Prostate gland (tissue), 2 donors: ENCODE measurements at regions not wholly inside any gene's neighbourhood (a gene's known extent, or its start where the extent isn't known, plus 50 kb on each side); places are given as distances from the start of the nearest gene placed in this dataset.
"Not testable (repeated sequence)": the region's sequence is repeated elsewhere in the genome, so short reads cannot be mapped to it uniquely, and the experiment has no call there.

Experiments used
- DNase-seq: peaks from one replicate; pipeline ENCODE4 v3.0.0-alpha.2; 2019; ENCODE audit warnings: low spot score
- H3K27ac ChIP-seq, 2 donors: fragments of 200-600 bp; sonication (generic); 2 replicates each; pipeline ENCODE4 v1.5.1; 2017 to 2019
- H3K27me3 ChIP-seq: fragments of 200-600 bp; sonication (generic); replicated peaks from 2 replicates; pipeline ENCODE4 v1.5.1; 2019; ENCODE audit not compliant: insufficient read depth
- H3K36me3 ChIP-seq, 2 donors: fragments of 200-600 bp; sonication (generic); 1 replicate in 1 of 2; 2 replicates in 1 of 2; pipeline versions ENCODE4 v1.5.1 to v1.8.1; 2017 to 2019
- H3K4me1 ChIP-seq: fragments of 200-600 bp; sonication (generic); replicated peaks from 2 replicates; pipeline ENCODE4 v1.5.1; 2019
- H3K4me3 ChIP-seq, 2 donors: fragments of 200-600 bp; sonication (generic); 2 replicates each; pipeline ENCODE4 v1.5.1; 2017 to 2019
- H3K9me3 ChIP-seq: fragments of 200-600 bp; sonication (generic); 2 replicates; pipeline ENCODE4 v1.5.1; 2017
- WGBS: methylation state at CpG from one replicate; pipeline ENCODE4 v1.1.5; 2018; 5-methylcytosine and 5-hydroxymethylcytosine counted together
- intact Hi-C: fragments of 100-400 bp; cut with DNase I; formaldehyde crosslinking; loops from one replicate; pipeline ENCODE4 v1.14.2; 2022

DNA sequence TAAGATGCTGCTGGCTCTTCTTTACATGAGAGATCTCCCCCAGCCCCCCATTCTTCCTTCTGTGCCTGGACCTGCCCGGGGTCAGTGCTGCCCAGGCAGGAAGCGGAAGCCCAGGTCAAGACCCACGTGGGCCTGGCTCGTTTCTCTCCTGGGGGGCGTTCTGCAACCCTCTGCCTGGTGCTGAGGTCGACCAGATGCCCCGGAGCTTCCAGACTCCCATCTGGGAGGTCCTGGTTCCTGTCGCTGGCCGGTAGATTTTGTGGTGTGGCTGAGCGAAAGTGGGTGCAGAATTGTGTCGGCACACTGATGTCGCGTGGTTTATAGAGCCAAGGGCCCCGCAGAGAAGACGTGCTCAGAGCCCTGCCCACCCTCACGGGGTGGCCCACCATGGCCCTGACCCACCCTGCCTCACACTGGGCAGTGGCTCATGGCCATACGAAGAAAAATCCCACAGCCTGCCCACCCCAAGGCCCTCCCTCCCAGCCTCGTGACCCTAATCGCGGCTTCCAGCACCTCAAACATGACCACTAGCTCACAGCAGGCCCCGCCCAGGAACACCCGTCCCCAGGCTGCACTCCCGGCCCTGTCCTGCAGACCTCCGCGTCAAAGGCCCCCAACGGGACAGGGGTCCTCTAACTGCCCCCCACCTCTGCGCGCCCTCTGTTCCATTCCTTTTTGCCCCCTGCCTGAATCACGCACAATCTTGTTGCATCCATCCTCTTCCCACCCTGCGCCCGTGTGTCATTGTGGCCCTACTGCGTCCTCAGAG is 443.2 kb upstream of the ZNF722 start:
- intact Hi-C loops, H3K27ac ChIP-seq, H3K27me3 ChIP-seq, H3K36me3 ChIP-seq, H3K9me3 ChIP-seq, H3K4me3 ChIP-seq, H3K4me1 ChIP-seq: not testable (repeated sequence)
- WGBS = 100% methylated on average over 1 of the region's 32 CpGs
- peak; percentile 2 for DNase-seq

DNA sequence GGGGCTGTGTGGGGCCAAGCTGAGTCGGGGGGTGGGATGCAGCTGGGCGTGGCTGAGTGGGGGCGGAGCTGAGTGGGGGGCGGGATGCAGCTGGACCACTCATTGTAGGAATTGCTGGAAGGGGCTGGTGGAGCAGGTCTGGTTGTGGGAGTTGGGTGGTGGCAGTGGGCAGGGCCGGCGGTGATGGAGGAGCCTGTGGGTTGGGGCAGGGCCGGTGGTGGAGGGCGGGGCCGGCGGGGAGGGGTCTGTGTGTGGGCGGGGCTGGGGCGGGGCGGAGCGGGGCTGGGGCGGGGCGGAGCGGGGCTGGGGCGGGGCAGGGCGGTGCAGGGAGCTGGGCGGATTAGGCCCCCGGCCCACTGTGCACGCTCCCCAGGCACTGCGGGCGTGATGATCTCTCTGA is 442.4 kb upstream of the ZNF722 start:
- H3K4me1 ChIP-seq, DNase-seq, H3K9me3 ChIP-seq, H3K27me3 ChIP-seq, intact Hi-C loops, H3K36me3 ChIP-seq, H3K4me3 ChIP-seq, H3K27ac ChIP-seq: not testable (repeated sequence)
- WGBS = no CpG with 5 or more reads among the region's 24 CpGs

GRCh38 chr7:63559016-63559415 is 439.6 kb upstream of the ZNF722 start:
- H3K27ac ChIP-seq, H3K36me3 ChIP-seq, H3K27me3 ChIP-seq, H3K4me1 ChIP-seq, H3K4me3 ChIP-seq, intact Hi-C loops, H3K9me3 ChIP-seq: not testable (repeated sequence)
- DNase-seq = peak; percentile 3
- WGBS = 83% methylated on average over 9 of the region's 12 CpGs

DNA sequence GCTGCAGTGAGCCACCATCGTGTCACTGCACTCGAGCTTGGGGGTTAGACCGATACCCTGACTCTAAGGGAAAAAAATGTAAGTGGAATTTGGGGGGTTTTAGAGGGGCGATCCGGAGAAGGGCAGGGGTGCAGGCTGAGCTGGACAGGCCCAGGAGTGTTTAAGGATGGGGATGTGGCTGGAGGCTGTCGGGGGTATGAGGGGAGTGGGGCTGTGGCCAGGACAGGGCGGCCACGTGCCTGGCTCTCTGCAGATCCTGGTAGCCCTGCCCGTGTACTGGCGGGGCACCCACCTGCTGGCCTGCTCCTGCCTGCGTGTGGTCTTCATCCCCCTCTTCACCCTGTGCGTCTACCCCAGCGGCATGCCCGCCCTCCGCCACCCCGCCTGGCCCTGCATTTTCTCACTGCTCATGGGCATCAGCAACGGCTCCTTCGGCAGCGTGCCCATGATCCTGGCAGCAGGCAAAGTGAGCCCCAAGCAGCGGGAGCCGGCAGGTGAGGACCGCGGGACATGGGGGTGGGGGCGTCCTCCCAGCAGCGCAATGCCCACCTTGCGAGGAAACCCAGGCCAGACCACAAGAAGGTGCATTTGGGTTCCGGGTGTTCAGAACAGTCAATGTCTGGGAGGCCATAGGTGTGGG is 438.7 kb upstream of the ZNF722 start:
- WGBS = 90% methylated on average over 18 of the region's 27 CpGs
- intact Hi-C loops, H3K9me3 ChIP-seq, H3K4me3 ChIP-seq, H3K4me1 ChIP-seq, H3K27ac ChIP-seq, H3K36me3 ChIP-seq, H3K27me3 ChIP-seq: not testable (repeated sequence)
- DNase-seq = peak; percentile 2

- H3K4me1 ChIP-seq, H3K4me3 ChIP-seq, H3K9me3 ChIP-seq, H3K27ac ChIP-seq, DNase-seq, H3K27me3 ChIP-seq, intact Hi-C loops, H3K36me3 ChIP-seq: not testable (repeated sequence)
- WGBS = 77% methylated on average over 5 of the region's 11 CpGs
Measured at GRCh38 chr7:63561911-63562310, 436.7 kb upstream of the ZNF722 start.

- DNase-seq = peak; percentile 1
- H3K27ac ChIP-seq, H3K4me1 ChIP-seq, H3K36me3 ChIP-seq, intact Hi-C loops, H3K27me3 ChIP-seq, H3K9me3 ChIP-seq, H3K4me3 ChIP-seq: not testable (repeated sequence)
- 83% methylated on average over 5 of the region's 26 CpGs for WGBS
Measured at GRCh38 chr7:63562364-63563060, 436.1 kb upstream of the ZNF722 start.

GRCh38 chr7:63563151-63563940 is 435.3 kb upstream of the ZNF722 start:
- H3K27me3 ChIP-seq, H3K27ac ChIP-seq, H3K4me3 ChIP-seq, H3K9me3 ChIP-seq, intact Hi-C loops, H3K36me3 ChIP-seq, H3K4me1 ChIP-seq: not testable (repeated sequence)
- 91% methylated on average over 20 of the region's 31 CpGs for WGBS
- DNase-seq = peak; percentile 2

GRCh38 chr7:63564882-63565281 is 433.8 kb upstream of the ZNF722 start:
- H3K9me3 ChIP-seq, H3K27ac ChIP-seq, H3K4me1 ChIP-seq, intact Hi-C loops, H3K27me3 ChIP-seq, H3K36me3 ChIP-seq, H3K4me3 ChIP-seq: not testable (repeated sequence)
- 90% methylated on average over 6 of the region's 7 CpGs for whole genome bisulfite sequencing
- peak; percentile 3 for DNase-seq

GRCh38 chr7:63566886-63567285 is 431.8 kb upstream of the ZNF722 start:
- H3K27me3 ChIP-seq, intact Hi-C loops, H3K27ac ChIP-seq, H3K4me3 ChIP-seq, H3K4me1 ChIP-seq, H3K9me3 ChIP-seq, H3K36me3 ChIP-seq: not testable (repeated sequence)
- 65% methylated on average over 7 of the region's 11 CpGs for WGBS
- DNase-seq = peak; percentile 3

GRCh38 chr7:63567636-63568035 is 431.0 kb upstream of the ZNF722 start:
- H3K4me3 ChIP-seq, H3K4me1 ChIP-seq, H3K36me3 ChIP-seq, intact Hi-C loops, H3K9me3 ChIP-seq, H3K27ac ChIP-seq, H3K27me3 ChIP-seq: not testable (repeated sequence)
- DNase-seq = peak; percentile 3
- 93% methylated on average over 17 of the region's 25 CpGs for WGBS

DNA sequence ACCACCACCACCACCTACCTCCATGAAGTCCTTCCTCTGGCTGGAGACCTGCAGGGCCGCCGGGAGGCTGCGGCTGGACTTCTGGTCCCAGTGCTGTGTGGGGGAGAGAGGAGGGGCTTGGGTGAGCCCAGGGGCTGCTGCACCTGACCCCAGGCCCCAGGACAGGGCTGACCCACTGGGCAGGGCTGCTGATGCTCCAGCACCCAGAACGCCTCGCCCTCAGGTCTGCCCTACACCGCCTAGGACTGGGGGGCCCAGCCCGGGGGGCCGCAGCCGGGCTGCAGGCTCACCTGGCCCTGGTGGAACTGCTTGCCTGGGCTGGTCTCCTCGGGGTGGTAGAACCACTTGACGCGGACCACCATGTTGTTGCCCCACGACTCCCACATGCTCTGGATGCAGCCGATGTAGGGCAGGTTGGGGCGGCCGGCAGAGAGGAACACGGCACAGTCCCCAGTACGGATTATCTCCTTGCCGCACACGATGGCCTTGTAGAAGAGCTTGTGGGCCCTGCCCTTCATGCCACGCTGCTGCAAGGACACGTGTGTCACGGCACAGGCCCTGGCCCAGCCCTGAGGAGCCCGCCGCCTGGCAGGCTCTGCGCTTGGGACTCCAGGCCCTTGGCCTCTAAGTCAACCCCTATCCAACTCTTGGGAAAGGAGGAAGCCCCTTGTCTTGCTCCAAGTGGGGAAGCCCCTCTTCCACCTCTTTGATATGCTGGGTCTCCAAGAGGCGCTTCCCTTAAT is 429.9 kb upstream of the ZNF722 start:
- peak; percentile 3 for DNase-seq
- not testable (repeated sequence) for H3K9me3 ChIP-seq

More for the DNA sequence above, 429.9 kb upstream of the ZNF722 start:
- H3K27me3 ChIP-seq, intact Hi-C loops, H3K4me3 ChIP-seq, H3K36me3 ChIP-seq, H3K27ac ChIP-seq, H3K4me1 ChIP-seq: not testable (repeated sequence)
- 83% methylated on average over 10 of the region's 27 CpGs for WGBS
